Astrocyte of the cerebellum (primary cell): ENCODE measurements at regions not wholly inside any gene's neighbourhood (a gene's known extent, or its start where the extent isn't known, plus 50 kb on each side); places are given as distances from the start of the nearest gene placed in this dataset.

Experiments used
- DNase-seq: peaks from one replicate; pipeline ENCODE4 v3.0.0-alpha.2; 2011; ENCODE audit warnings: low read depth
- H3K4me3 ChIP-seq: 2 replicates; pipeline ENCODE4 v1.5.1; 2011; ENCODE audit warnings: mild to moderate bottlenecking, low read depth, low read length, moderate library complexity
- CTCF ChIP-seq: IDR thresholded peaks from 2 replicates; pipeline ENCODE4 v1.5.1; 2012; ENCODE audit warnings: low read length, low read depth, moderate library complexity, mild to moderate bottlenecking; ENCODE audit errors: missing control alignments
- in situ Hi-C: cut with HindIII; loops from 2 replicates; pipeline ENCODE4 v1.10.0; 2017; ENCODE audit warnings: low sequenced_read_pairs

GRCh38 chr3:148178503-148178902, 519.2 kb upstream of the AGTR1 start:
- no peak for TF ChIP-seq CTCF
- no peak for DNase-seq

GRCh38 chr3:148184798-148185197, 512.9 kb upstream of the AGTR1 start:
- no peak overlapping the region for H3K4me3 ChIP-seq
- in situ Hi-C loops = no loop called here
- no peak for TF ChIP-seq CTCF
- no peak for DNase-seq

More at GRCh38 chr3:148178503-148178902, 519.2 kb upstream of the AGTR1 start:
- H3K4me3 ChIP-seq = no peak overlapping the region
- in situ Hi-C loops = no loop called here

- no peak for DNase-seq
- in situ Hi-C loops = no loop called here
- H3K4me3 ChIP-seq = no peak overlapping the region
- TF ChIP-seq CTCF = no peak
Measured at GRCh38 chr3:148186881-148187280, 510.8 kb upstream of the AGTR1 start.

- DNase-seq = no peak
- H3K4me3 ChIP-seq = no peak overlapping the region
- in situ Hi-C loops = no loop called here
- TF ChIP-seq CTCF = no peak
Measured at GRCh38 chr3:148187296-148187695, 510.4 kb upstream of the AGTR1 start.

GRCh38 chr3:148190441-148190990, 507.2 kb upstream of the AGTR1 start:
- DNase-seq = no peak

GRCh38 chr3:148191966-148192365, 505.7 kb upstream of the AGTR1 start:
- no peak overlapping the region for H3K4me3 ChIP-seq
- in situ Hi-C loops = no loop called here
- no peak for DNase-seq
- TF ChIP-seq CTCF = no peak

More at GRCh38 chr3:148190441-148190990, 507.2 kb upstream of the AGTR1 start:
- no peak for TF ChIP-seq CTCF
- no peak overlapping the region for H3K4me3 ChIP-seq
- in situ Hi-C loops = no loop called here
